Fibroblast of skin of left quadriceps (primary cell): ENCODE measurements at regions not wholly inside any gene's neighbourhood (a gene's known extent, or its start where the extent isn't known, plus 50 kb on each side); places are given as distances from the start of the nearest gene placed in this dataset.

Source experiments
- DNase-seq, 2 experiments: peaks; one replicate each; pipeline ENCODE4 v3.0.0-alpha.2; 2013; ENCODE audit warnings: low read depth in 2 of 2

DNA sequence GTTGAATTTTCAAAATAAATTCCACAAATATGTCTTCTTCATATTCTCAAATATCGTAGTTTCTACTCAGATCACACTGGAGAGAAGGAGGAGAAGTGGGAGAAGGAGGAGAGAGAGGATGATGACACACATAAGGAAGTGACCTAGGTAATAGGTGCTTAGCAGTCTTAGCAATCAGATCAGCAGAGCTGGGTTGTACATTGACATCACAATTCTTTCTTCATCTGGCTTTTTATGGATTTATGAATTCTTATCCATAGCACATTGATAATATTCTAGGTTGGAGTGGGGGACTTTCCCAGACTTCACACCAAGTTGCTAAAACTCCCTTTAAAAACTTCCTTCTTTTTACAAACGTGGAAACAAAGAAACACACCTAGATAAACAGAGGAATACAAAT lies 86.9 kb downstream of the FGF9 start:
- no peak for DNase-seq

DNA sequence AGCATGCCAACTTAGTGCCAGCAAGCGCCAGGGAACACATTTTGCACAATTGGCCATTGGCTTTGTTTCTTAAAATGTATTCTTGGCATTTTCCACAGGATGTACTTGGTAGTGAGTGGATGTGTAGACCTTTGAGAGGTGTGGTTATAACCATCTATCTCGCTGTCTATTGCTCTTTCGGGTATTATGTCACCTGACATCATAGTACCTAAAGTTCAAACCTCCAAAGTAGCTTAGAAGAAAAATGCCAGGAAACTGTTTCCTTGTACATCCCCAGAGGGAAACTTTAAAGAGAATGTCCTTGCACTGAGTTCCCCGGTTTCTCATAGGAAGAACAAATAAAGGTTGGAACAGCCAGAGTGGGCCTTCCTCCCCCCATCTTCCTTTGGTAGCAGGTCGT lies 87.6 kb downstream of the FGF9 start:
- DNase-seq: no peak

DNA sequence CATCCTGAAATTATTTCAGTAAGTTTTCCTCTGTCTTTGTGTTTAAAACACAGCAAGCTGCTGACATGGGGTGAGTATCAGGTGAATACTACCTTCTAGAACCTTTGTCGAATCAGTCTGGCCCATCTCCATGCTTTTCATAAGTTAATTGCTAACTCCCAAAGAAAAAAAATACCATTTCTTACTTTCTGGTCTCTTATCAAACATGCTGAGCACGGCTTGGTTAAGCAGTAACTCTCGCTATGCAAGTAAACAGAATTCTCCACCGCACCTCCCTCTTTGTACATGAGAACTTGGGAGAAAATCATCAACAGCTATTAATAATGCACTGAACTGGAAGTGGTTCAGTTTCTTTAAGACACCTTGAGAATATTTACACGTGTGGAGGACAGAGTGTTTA lies 88.6 kb downstream of the FGF9 start:
- no peak for DNase-seq

DNA sequence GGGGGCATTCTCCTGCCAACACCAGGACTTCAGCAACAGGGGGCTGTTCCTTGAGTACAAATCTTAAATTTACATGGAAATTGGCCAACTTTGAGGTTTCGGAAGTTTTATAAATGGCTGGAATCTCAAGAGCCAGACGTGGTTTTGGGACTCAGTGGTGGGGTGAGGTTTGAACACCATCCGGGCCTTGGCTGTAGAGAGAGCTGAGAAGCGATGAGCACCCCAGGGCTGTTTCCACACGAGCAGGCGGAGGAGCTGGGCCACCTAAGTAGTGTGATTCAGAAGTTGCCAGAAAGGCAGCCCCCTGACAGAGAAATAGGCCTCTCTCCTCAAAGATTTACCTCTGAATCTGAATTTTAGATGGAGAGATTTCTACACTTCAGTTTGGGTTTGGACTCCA lies 89.0 kb downstream of the FGF9 start:
- DNase-seq: no peak

DNA sequence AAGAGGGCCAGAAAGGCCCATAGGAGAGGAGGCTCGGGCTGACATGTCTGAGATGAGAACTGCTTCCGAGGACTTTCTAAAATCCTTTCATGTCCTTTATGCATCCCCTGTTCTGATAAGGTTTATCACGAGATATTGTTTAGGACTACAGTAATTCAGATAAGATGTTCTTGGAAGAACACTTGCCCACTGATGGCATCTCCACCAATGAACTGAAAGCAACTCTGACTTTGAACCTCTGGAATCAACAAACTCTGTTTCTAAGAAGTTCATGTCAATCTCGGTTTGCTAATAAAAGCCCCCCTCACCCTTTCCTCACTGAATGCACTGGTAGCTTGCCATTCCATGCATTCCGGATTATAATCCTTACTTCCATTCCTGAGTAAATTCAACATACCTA lies 90.9 kb downstream of the FGF9 start:
- no peak for DNase-seq

DNA sequence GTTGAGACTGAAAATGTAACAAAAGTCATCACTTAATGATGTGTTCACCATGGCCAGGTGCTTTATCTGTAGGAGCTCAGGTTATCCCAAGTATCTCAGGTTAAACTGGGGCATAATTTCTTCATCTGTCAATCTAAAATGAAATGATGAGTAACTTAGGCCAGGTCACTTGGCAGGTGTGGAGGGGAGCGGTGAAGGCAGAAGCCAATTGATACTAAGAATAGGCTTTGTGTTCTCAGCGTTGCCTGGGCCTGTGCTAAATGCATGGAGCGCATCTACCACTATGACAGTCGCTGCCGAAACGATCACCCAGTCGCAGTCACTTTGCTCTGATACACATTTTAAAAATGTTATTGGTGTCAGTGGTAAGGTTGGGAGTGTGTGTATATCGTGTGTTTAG lies 91.6 kb downstream of the FGF9 start:
- no peak for DNase-seq

DNA sequence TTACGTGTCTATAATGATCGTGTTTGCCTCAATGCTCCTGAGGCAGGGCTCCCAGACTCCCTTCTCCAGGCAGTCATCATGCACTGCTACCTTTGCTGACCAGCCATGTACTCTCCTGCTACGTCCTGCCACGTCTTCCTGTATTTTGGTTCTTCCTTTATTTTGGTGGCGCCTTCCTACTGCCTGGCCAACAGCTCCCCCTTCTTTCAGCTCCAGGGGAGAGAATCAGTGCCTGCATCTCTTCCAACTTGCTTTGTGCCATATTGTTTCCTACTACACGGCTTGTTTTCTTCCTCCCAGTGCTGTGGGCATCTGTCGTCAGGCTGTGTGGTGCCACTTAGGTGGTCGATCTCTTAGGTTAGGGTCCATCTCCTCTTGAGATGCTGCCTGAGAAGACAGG lies 96.2 kb downstream of the FGF9 start:
- DNase-seq: no peak

DNA sequence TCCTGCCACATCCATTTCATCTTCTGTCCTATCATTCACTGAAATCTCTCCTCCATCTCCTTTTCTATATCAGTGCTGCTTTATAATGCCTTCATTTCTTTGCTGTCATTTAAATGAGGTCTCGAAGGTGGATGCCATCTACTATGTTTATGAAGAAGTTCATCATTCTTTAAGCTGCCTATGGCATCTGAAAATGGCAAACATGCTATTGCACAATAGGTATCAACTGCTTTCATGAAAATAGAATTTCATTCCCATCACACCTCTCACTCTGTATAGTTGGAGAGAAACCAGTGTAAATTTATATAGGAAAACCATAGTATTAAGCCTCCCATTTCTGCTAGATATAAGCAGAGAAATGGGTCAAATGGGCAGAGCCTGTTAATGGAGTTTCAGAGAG lies 100.2 kb downstream of the FGF9 start:
- DNase-seq: no peak

DNA sequence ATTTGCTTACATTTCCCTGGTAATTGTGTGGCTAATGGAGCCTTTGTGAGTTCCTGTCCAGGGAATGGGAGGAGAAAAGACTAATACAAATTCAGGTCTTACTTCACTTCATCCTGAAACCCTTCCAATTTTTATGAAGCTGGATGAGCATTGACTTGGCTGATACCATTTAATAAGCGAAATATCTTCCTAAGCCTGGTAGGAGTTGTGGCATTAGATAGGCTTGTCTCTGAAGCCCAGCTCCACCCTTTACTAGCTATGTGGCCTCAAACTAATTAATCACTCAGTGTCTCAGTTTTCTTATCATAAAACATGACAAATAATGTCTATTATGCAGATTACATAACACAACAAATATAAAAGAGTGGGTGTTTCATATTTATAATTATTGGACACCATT lies 106.3 kb downstream of the FGF9 start:
- no peak for DNase-seq

DNA sequence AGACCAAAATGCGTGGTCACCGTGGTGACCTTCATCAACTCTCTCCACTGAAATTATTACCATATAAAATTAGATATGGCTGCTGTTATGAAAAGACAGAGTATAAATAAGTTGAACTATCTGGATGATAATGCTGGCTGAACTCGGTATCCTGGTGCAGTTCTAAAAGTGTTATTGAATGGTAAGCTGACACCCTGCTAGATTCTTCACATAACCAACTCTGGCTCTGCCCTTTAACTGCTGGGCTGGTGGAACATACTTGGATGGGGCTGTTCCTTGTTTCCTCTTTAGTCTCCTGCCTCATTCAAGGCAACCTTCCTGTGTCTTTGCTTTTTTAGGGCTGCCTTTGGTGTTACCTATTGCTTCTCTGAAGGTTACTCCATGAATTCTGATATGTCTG lies 106.9 kb downstream of the FGF9 start:
- DNase-seq: no peak

DNA sequence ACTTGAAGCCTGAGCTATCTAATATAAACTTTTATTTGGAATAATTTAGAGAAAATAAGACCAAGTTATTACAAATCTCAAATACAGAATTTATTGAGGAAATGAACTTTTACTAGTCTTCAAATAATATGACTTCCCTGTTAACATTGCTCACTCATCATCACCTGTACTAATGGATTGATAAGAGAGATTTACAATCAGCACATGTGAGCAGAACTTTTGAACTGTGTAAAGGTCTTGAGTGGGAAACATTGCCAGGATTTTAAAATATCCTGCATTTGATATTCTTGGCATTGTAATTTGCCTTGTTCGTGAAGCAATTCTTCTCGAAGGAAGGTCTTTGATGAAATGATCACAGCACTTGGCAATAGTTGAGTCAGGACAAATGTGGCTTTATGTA lies 111.9 kb downstream of the FGF9 start:
- DNase-seq: no peak

DNA sequence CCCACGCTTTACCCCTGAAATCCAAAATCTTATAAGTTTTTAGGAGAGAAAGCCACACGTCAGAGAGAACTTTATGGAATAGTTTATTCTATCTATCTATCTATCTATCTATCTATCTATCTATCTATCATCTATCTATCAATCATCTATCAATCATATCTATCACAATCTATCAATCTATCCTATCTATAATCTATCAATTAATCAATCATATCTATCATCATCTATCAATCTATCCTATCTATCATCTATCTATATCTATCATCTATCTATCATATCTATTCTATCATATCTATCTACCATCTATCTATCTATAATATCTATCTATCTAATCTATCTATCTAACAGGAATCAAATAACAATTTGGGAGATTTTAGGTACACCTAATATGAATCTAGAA lies 115.1 kb downstream of the FGF9 start:
- no peak for DNase-seq

DNA sequence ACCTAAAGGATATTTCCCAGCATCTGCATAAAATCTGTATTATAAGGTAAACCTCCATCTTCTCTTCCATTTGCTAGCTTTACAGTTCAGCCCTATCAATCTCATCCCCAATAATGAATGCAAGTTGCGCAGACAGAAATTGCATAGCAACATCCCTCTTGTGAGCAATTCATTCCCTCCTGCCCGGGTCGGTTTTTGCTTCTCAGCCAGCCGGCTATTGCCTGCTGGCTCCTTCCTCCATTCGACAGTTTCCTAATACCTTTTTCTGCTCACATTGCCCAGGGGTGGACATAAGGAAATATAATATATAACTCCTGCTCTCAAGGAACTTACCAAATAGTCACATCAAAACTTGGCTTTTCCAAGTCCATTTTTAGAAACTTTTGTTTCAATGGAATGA lies 125.2 kb downstream of the FGF9 start:
- no peak for DNase-seq

DNA sequence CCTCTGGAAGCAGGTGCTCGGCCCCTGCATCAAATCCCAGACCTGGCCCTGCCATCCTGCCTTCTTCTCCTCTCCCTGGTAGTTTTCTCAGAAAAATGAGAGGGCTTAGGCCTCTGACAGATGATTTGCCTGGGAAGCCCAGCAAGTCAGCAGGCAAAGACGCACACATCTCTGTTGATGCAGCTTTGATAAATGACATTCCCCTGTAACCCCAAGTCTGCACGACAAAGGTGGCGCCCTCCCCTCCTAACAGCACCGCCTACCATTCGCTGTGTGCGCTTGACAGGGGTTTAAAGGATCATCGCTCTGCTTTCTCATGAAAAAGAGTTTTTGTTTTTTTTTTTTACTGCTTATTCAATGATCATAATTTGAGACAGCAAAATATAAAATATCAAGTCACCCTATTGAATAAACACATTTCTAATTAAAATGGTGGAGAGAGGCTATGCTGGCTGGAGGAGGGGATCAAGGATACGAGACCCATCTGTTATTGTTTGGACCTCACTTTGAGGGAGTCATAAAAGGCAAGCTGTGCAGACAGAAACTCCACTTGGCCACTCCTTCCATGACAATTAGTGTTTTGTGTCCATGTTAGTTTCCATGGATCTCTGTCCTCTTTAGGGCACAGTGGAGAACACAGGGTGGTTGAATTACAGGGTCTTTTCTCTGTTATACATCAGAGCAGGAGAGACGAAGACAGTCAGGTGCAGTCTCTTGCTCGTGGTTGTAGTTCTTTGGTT lies 126.1 kb downstream of the FGF9 start:
- DNase-seq: no peak

DNA sequence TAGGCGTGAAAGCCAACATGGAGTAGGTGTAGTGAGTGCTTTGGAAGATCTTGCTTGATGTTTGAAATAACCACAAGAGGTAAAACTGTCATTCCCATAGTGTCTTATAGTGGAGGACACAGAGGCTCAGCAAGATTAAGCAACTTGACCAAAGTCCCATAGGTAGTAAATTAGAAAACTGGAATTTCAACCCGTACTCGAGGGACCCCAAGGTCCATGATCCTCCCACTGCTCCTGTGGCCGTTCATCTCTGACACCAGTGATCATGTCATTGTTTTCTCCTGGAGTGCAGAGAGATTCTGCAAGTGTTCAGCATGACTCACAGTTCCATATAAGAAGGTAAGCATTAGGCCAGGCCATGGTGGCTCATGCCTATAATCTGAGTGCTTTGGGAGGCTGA lies 126.9 kb downstream of the FGF9 start:
- DNase-seq: no peak

DNA sequence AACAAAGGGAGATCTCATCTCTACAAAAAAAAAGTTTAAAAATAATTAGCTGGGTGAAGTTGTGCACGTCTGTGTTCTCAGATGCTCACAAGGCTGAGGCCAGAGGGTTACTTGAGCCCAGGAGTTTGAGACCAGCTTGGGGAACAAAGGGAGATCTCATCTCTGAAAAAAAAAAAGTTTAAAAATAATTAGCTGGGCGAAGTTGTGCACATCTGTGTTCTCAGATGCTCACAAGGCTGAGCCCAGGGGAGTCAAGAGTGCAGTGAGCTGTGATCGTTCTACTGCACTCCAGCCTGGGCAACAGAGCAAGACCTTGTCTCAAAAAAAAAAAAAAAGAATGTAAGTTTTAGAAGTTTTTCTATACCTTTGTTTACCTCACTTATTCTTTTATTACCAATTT lies 127.3 kb downstream of the FGF9 start:
- no peak for DNase-seq

DNA sequence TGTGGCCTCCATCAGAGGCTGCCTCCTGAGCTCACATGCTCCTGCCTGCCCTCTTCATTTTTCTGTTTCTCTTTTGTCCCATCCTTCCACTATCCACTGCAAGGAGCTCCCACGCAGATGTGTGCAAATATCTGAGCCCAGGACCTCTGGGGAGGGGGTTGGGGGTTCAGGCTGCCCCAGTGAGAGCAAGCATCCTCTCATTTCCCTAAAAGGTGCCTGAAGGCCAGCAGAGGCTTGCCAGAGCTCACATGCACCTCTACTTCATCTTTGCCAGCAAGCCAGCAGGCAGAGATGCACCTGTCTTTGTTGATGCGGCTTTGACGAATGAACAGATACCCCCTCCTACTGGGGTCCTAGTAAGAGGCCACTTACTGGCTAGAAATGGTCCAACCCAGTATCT lies 128.8 kb downstream of the FGF9 start:
- DNase-seq: no peak

DNA sequence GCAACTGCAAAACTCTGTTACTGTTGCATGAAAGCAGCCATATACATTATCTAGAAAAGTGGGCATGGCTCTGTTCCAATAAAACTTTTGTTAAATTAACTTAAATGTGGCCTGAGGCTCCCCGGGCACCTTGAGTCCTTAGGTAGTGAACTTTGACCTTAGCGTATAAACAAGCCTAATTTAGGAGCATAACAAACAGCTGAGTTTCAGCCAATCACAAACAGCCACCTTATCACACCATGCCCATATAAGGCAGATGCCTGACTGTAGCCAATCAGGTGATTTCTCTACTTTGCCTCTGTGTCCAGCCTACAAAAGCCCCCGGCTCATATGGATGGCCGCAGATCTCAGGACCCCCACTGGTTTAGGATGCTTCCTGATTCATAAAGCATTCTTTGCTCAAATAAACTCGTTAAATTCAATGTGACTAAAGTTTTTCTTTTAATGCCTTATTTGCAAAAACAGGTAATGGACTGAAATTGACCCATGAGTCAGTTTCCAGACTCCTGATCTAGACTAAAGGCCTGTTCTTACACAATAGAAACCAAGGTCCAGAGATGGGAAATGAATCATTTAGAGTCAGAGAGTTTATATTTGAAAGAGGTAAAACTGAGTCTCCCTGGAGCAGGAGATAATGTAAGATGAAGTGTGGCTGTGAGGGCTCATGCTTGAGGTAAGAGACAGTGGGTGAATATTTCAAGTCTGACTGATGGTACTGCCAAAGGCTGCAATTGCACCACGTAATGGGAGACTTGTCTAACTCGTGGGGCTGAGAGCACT lies 130.2 kb downstream of the FGF9 start:
- DNase-seq: no peak

DNA sequence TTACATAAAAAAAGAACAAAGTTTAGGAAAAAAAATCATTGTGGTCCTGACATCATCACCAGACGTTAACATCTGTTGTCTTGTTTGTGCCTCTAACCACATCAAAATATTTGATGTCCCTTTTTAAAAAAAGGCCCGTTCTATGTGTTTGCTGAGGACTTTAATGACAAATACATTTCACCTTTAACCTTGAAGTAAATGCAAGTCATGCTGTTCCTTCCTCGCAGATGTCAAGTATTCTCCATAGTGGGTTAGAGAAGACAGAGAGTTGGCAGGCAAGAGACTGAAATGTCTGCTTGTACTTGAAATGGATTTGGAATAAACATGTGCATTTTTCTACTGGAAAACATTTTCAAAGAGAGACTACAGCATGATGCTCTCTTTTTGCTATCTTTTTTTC lies 134.9 kb downstream of the FGF9 start:
- DNase-seq: no peak

DNA sequence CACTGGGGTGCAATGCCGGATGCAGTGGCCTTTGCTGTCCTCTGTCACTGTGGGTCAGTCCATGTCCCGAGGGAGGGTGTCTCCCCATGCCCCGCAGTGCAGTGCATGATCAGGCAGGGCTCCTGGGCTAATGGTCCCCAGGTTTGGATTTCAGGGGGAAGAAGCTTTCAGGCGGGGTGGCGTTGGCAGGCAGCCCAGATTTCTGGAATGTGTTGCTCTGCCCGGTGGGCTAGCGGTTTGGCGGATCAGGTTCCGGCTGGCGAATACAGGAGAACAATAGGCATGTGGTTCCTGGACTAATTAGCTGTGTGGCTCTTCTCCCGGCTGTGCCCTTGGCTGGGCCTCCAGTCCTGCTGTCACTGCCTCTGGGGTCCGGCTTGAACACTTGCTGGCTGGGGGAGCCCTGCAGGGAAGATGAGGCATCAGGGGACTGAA lies 141.3 kb downstream of the FGF9 start:
- no peak for DNase-seq

DNA sequence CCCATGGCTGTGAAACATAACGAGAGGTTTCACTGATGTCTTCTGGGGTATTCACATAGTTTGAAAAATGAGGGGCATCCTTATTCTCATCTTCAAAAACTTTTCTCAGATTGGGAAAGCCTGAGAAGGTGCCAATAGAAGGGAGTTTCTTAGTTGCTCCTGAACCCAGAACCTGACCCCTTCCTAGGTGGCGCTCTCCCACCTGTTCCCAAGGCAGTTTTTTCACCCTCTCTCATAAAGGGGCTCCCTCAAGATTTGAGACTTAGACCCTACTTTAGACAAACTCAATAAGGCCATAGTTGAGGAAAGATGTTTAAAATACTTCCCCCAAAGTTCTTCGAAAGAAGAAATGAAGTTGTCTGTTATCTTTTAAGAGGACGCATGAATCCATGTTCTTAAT lies 142.2 kb downstream of the FGF9 start:
- no peak for DNase-seq

DNA sequence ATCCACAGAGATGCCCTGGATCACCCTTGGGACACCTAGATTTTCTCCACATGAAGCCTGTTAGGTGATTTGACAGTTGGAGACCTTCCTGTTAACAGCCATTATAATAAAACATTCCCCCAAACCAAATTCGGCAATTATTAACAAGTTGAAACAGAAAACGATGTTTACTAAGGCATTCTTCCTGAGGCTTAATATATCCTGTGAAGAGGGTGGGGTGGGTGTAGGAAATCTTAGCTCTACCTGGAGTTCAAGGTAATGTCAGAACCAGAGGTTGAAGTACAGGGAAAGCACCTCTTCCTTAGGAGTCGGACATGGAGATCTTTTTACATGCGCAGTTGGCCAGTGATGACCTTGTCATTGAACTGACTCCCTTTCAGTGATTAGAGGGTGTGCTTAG lies 143.0 kb downstream of the FGF9 start:
- no peak for DNase-seq

DNA sequence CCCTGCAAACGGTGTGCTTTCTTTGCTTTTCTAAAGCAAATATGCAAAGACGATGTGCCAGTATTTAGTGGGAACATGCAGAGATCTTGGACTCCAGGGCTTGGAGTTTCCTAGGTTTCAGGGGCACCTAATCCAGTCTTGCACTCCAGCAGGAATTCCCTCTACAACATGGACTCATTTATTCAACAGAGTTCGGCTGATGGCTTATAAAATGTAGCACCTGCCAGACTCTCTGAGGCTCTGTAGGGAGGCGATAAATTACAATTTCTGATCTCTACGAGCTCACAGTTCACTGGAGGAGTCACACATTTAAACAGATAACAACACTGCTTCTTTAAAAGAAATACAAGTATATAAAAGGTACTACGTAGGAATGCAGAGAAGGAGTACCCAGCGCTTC lies 143.7 kb downstream of the FGF9 start:
- DNase-seq: no peak

DNA sequence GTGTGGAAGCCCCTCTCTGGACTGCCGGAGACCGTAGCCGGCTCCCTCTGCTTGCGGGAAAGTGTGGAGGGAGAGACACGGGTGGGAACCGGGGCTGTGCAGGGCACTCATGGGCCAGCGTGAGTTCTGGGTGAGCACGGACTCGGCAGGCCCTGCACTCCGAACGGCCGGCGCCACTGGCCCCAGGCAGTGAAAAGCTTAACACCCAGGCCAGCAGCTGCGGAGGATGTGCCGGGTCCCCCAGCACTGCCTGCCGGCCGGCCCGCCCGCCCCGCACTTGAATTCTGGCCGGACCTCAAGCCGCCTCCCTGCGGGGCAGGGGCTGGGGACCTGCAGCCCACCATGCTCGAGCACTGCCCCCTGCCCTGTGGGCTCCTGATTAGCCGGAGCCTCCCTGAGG lies 147.0 kb downstream of the FGF9 start:
- no peak for DNase-seq
